SH-SY5Y (cell line): ENCODE measurements at regions not wholly inside any gene's neighbourhood (a gene's known extent, or its start where the extent isn't known, plus 50 kb on each side); places are given as distances from the start of the nearest gene placed in this dataset.

Experiments used
- GATA2 ChIP-seq: IDR thresholded peaks from 2 replicates; pipeline ENCODE4 v1.6.1; 2011; ENCODE audit warnings: mild to moderate bottlenecking, low read depth, low read length
- GATA3 ChIP-seq: IDR thresholded peaks from 2 replicates; pipeline ENCODE4 v1.6.1; 2011; ENCODE audit warnings: low read depth, mild to moderate bottlenecking, low read length, moderate library complexity

DNA sequence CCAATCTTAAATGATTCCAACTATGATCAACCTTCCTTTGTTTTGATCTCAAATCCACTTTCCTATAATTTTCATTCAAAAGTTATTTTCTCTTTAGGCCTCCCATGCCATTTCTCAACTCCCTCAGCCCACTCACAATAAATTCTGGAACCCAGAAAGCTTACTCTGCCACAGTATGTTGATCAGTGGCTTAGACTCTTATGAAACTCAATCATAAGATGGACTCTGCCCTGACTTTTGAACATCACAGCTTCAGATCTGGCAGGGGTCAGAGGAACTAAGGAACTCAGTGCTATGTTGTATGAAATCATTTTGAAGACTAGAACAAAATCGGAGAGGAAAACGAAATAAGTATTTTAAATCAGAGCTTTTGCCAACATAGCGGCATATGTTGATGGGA lies 59.8 kb upstream of the LGALSL start:
- TF ChIP-seq GATA2 (no peak), GATA3 (no peak)
